HUES6 (cell line): ENCODE measurements at regions not wholly inside any gene's neighbourhood (a gene's known extent, or its start where the extent isn't known, plus 50 kb on each side); places are given as distances from the start of the nearest gene placed in this dataset.

Source experiments
- H3K27ac ChIP-seq: 2 replicates; pipeline ENCODE4 v1.7.0; 2013; ENCODE audit warnings: low read depth, mild to moderate bottlenecking, low read length, inconsistent platforms
- H3K27me3 ChIP-seq: 2 replicates; pipeline ENCODE4 v1.6.1; 2013; ENCODE audit warnings: low read length; ENCODE audit not compliant: control insufficient read depth, insufficient read depth
- H3K36me3 ChIP-seq: 2 replicates; pipeline ENCODE4 v1.6.1; 2013; ENCODE audit warnings: low read length; ENCODE audit not compliant: control insufficient read depth, insufficient read depth
- H3K4me1 ChIP-seq: 2 replicates; pipeline ENCODE4 v1.6.1; 2013; ENCODE audit warnings: low read length; ENCODE audit not compliant: control insufficient read depth, insufficient read depth
- H3K4me3 ChIP-seq: 2 replicates; pipeline ENCODE4 v1.5.1; 2013; ENCODE audit warnings: low read depth, low read length
- H3K9ac ChIP-seq: one replicate; pipeline ENCODE4 v1.6.1; 2013; ENCODE audit warnings: mild to moderate bottlenecking, low read length
- H3K9me3 ChIP-seq: 2 replicates; pipeline ENCODE4 v1.6.1; 2013; ENCODE audit warnings: low read depth, low read length; ENCODE audit not compliant: control insufficient read depth, insufficient read depth

GRCh38 chr6:142697922-142698321 is 247.1 kb downstream of the HIVEP2 start:
- Histone ChIP-seq H3K9me3 (no peaks in the 10 kb centered on the region), H3K27me3 (no peaks in the 10 kb centered on the region), H3K27ac (no peak overlapping the region)

GRCh38 chr6:142698751-142699150 is 246.2 kb downstream of the HIVEP2 start:
- Histone ChIP-seq H3K27ac (no peak overlapping the region), H3K4me1 (peaks cover 22% of the 10 kb centered on the region), H3K9ac (no peak overlapping the region), H3K9me3 (no peaks in the 10 kb centered on the region), H3K4me3 (no peak overlapping the region), H3K36me3 (no peaks in the 10 kb centered on the region), H3K27me3 (no peaks in the 10 kb centered on the region)

More at GRCh38 chr6:142697922-142698321, 247.1 kb downstream of the HIVEP2 start:
- Histone ChIP-seq H3K36me3 (no peaks in the 10 kb centered on the region), H3K4me3 (no peak overlapping the region), H3K9ac (no peak overlapping the region), H3K4me1 (peaks cover 26% of the 10 kb centered on the region)

- Histone ChIP-seq H3K4me3 (no peak overlapping the region), H3K36me3 (no peaks in the 10 kb centered on the region), H3K27me3 (no peaks in the 10 kb centered on the region), H3K4me1 (peaks cover 22% of the 10 kb centered on the region), H3K9ac (no peak overlapping the region), H3K27ac (no peak overlapping the region), H3K9me3 (no peaks in the 10 kb centered on the region)
Measured at GRCh38 chr6:142699391-142699790, 245.6 kb downstream of the HIVEP2 start.

GRCh38 chr6:142700032-142700431 is 244.9 kb downstream of the HIVEP2 start:
- Histone ChIP-seq H3K9me3 (no peaks in the 10 kb centered on the region), H3K27me3 (no peaks in the 10 kb centered on the region), H3K4me1 (peaks cover 22% of the 10 kb centered on the region), H3K36me3 (no peaks in the 10 kb centered on the region), H3K9ac (no peak overlapping the region), H3K4me3 (no peak overlapping the region), H3K27ac (no peak overlapping the region)

GRCh38 chr6:142700671-142701312 is 244.2 kb downstream of the HIVEP2 start:
- H3K4me1 ChIP-seq = peaks cover 22% of the 10 kb centered on the region
- no peak overlapping the region for H3K4me3 ChIP-seq
- no peak overlapping the region for H3K9ac ChIP-seq
- H3K27me3 ChIP-seq = no peaks in the 10 kb centered on the region
- no peaks in the 10 kb centered on the region for H3K36me3 ChIP-seq
- H3K27ac ChIP-seq = no peak overlapping the region
- H3K9me3 ChIP-seq = no peaks in the 10 kb centered on the region
